SK-N-SH treated with all-trans-retinoic acid at 6 μM for 48 hours (cell line): ENCODE measurements at regions not wholly inside any gene's neighbourhood (a gene's known extent, or its start where the extent isn't known, plus 50 kb on each side); places are given as distances from the start of the nearest gene placed in this dataset.

Experiments
- ARNTL ChIP-seq: fragments of 450-650 bp; formaldehyde crosslinking; IDR thresholded peaks from 2 replicates; pipeline ENCODE4 v1.5.0; 2020; ENCODE audit warnings: low read depth, mild to moderate bottlenecking, moderate library complexity, borderline replicate concordance
- BACH2 ChIP-seq: fragments of 250-450 bp; sonication (Bioruptor Pico); IDR thresholded peaks from 2 replicates; pipeline ENCODE4 v1.9.0; 2021; ENCODE audit warnings: mild to moderate bottlenecking, borderline replicate concordance
- CSRNP3 ChIP-seq: fragments of 250-450 bp; sonication (Bioruptor Pico); IDR thresholded peaks from 2 replicates; pipeline ENCODE4 v1.5.1; 2021; ENCODE audit warnings: mild to moderate bottlenecking, moderate library complexity
- PATZ1 ChIP-seq: fragments of 250-450 bp; sonication (Bioruptor Pico); IDR thresholded peaks from 2 replicates; pipeline ENCODE4 v1.8.0; 2020; ENCODE audit warnings: mild to moderate bottlenecking, moderate library complexity, borderline replicate concordance
- PPARA ChIP-seq: fragments of 250-450 bp; sonication (Bioruptor Pico); IDR thresholded peaks from 2 replicates; pipeline ENCODE4 v1.5.0; 2020; ENCODE audit warnings: mild to moderate bottlenecking, borderline replicate concordance
- SNAI2 ChIP-seq: fragments of 250-450 bp; sonication (Bioruptor Pico); IDR thresholded peaks from 2 replicates; pipeline ENCODE4 v1.5.0; 2020; ENCODE audit warnings: mild to moderate bottlenecking, moderate library complexity
- TSHZ2 ChIP-seq: fragments of 250-450 bp; sonication (Bioruptor Pico); IDR thresholded peaks from 2 replicates; pipeline ENCODE4 v1.5.0; 2020; ENCODE audit warnings: mild to moderate bottlenecking, moderate library complexity
- ZC3H10 ChIP-seq: fragments of 250-450 bp; sonication (Bioruptor Pico); IDR thresholded peaks from 2 replicates; pipeline ENCODE4 v1.5.1; 2021; ENCODE audit warnings: mild to moderate bottlenecking, moderate library complexity
- ZNF70 ChIP-seq: fragments of 450-650 bp; formaldehyde crosslinking; IDR thresholded peaks from 2 replicates; pipeline ENCODE4 v1.5.0; 2020; ENCODE audit warnings: mild to moderate bottlenecking, moderate library complexity

GRCh38 chr14:82562881-82563280 is 1029.2 kb upstream of the SEL1L start:
- TF ChIP-seq ZC3H10 (CRISPR knock-in tag) = no peak
- TF ChIP-seq ARNTL (CRISPR knock-in tag) = no peak
- TF ChIP-seq PATZ1 = no peak
- TF ChIP-seq TSHZ2 (CRISPR knock-in tag) = no peak
- no peak for TF ChIP-seq ZNF70
- no peak for TF ChIP-seq BACH2 (CRISPR knock-in tag)
- no peak for TF ChIP-seq SNAI2 (CRISPR knock-in tag)
- TF ChIP-seq PPARA = no peak
- no peak for TF ChIP-seq CSRNP3
